MCF 10A (cell line): ENCODE measurements at regions not wholly inside any gene's neighbourhood (a gene's known extent, or its start where the extent isn't known, plus 50 kb on each side); places are given as distances from the start of the nearest gene placed in this dataset.

Experiments used
- BruUV-seq: library from RNA; stranded (reverse); fragments of 400-500 nt; replicated peaks from 2 replicates; lab custom pipeline; 2021; lab: Mats Ljungman, UMichigan
- CTCF ChIA-PET: fragments of 300-600 bp; sonication (Branson Sonifier 250); formaldehyde crosslinking; extraction: SDS; loops from one replicate; lab custom pipeline; 2021; ENCODE audit warnings: antibody characterized with exemption, inconsistent platforms; lab: Yijun Ruan, JAX
- POLR2A ChIA-PET: fragments of 300-600, 350-650 bp; sonication (Branson Sonifier 250); formaldehyde crosslinking; extraction: SDS; loops from one replicate; lab custom pipeline; 2020; ENCODE audit warnings: antibody characterized with exemption, inconsistent platforms; lab: Yijun Ruan, JAX
- DNase-seq: peaks from one replicate; pipeline ENCODE4 v3.0.0-alpha.2; 2018; ENCODE audit not compliant: unreplicated experiment
- H3K27ac Mint-ChIP-seq: one replicate; pipeline ENCODE4 v1.8.0; 2022; ENCODE audit warnings: mild to moderate bottlenecking, low read depth, mixed read lengths; ENCODE audit not compliant: unreplicated experiment
- H3K27me3 Mint-ChIP-seq: one replicate; pipeline ENCODE4 v1.8.0; 2022; ENCODE audit warnings: mixed read lengths; ENCODE audit not compliant: insufficient read depth, unreplicated experiment
- H3K36me3 Mint-ChIP-seq: one replicate; pipeline ENCODE4 v1.8.0; 2022; ENCODE audit warnings: mild to moderate bottlenecking, moderate library complexity, mixed read lengths; ENCODE audit not compliant: insufficient read depth, unreplicated experiment
- H3K4me1 Mint-ChIP-seq: one replicate; pipeline ENCODE4 v1.8.0; 2022; ENCODE audit warnings: mixed read lengths; ENCODE audit not compliant: insufficient read depth, unreplicated experiment
- H3K4me3 Mint-ChIP-seq: one replicate; pipeline ENCODE4 v1.8.0; 2022; ENCODE audit warnings: mild to moderate bottlenecking, moderate library complexity, mixed read lengths; ENCODE audit not compliant: unreplicated experiment
- H3K9me3 Mint-ChIP-seq: one replicate; pipeline ENCODE4 v1.8.0; 2022; ENCODE audit warnings: mixed read lengths; ENCODE audit not compliant: unreplicated experiment
- CTCF ChIP-seq: fragments of 200-600 bp; IDR thresholded peaks from one replicate; pipeline ENCODE4 v1.8.0; 2022; ENCODE audit warnings: antibody characterized with exemption, mild to moderate bottlenecking; ENCODE audit not compliant: unreplicated experiment
- intact Hi-C: fragments of 100-400 bp; cut with micrococcal nuclease; formaldehyde crosslinking; loops from 2 replicates; pipeline ENCODE4 v1.14.1; 2022

GRCh38 chr3:110227991-110228390, 843.6 kb upstream of the NECTIN3 start:
- Mint-ChIP-seq H3K9me3 (no peaks in the 10 kb centered on the region), H3K27ac (no peak overlapping the region), H3K4me3 (no peak overlapping the region), H3K36me3 (peaks cover 4% of the 10 kb centered on the region), H3K4me1 (no peaks in the 10 kb centered on the region), H3K27me3 (no peaks in the 10 kb centered on the region)
- DNase-seq = no peak
- intact Hi-C loops = loop anchor here (10.0 kb wide), 1 partner anchor 333 kb away; no protein-coding TSS in a partner anchor
- POLR2A ChIA-PET = no interaction called here
- BruUV-seq = no TSS peak
- no peak for TF ChIP-seq CTCF
- CTCF ChIA-PET = no interaction called here

- DNase-seq = peak; percentile 35
- POLR2A ChIA-PET = interaction anchor here (0.6 kb wide), 1 partner anchor 835 kb away, joined by 3 read pairs; no protein-coding TSS in a partner anchor
- peaks cover 7% of the 10 kb centered on the region for H3K4me1 Mint-ChIP-seq
These were observed 836.8 kb upstream of the NECTIN3 start for GRCh38 chr3:110234831-110235230.

DNA sequence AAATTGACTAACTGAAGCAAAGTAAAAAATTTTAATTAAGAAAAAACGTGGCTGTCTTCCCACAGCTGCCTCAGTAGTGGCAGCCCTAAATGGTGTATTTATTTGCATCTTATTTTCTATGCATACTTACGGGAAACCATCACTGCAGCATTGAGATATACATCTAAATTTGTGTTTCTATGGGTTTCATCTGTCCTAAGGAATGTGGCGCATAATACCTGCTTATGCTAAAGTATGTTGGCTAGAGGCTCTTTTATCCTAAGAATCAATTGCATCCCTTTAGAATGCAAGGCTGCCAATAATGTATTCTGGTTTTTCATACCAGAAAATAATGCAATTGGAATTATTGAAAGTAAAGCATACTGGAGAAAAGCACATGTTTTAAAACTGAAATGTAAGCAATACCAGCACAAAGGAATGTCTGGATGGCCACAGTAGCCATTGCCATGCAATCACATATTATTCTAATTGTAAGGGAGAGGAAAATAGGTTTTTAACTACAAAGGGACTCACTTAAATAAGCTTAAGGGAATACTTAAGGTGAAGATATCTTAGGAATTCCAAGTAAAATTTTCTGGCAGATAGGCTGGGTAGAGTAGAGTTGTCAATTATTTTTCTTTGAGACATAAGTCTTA, 834.5 kb upstream of the NECTIN3 start:
- intact Hi-C loops = no loop called here
- BruUV-seq = no TSS peak
- Mint-ChIP-seq H3K27ac (no peak overlapping the region), H3K36me3 (peaks cover 9% of the 10 kb centered on the region), H3K27me3 (no peaks in the 10 kb centered on the region), H3K9me3 (no peaks in the 10 kb centered on the region), H3K4me3 (no peak overlapping the region), H3K4me1 (peaks cover 7% of the 10 kb centered on the region)
- no peak for TF ChIP-seq CTCF
- CTCF ChIA-PET = no interaction called here
- POLR2A ChIA-PET = no interaction called here
- no peak for DNase-seq

More at GRCh38 chr3:110234831-110235230, 836.8 kb upstream of the NECTIN3 start:
- Mint-ChIP-seq H3K27ac (no peak overlapping the region), H3K9me3 (no peaks in the 10 kb centered on the region), H3K36me3 (peaks cover 11% of the 10 kb centered on the region), H3K4me3 (no peak overlapping the region), H3K27me3 (no peaks in the 10 kb centered on the region)
- no TSS peak for BruUV-seq
- CTCF ChIA-PET = no interaction called here
- intact Hi-C loops = no loop called here
- no peak for TF ChIP-seq CTCF

DNA sequence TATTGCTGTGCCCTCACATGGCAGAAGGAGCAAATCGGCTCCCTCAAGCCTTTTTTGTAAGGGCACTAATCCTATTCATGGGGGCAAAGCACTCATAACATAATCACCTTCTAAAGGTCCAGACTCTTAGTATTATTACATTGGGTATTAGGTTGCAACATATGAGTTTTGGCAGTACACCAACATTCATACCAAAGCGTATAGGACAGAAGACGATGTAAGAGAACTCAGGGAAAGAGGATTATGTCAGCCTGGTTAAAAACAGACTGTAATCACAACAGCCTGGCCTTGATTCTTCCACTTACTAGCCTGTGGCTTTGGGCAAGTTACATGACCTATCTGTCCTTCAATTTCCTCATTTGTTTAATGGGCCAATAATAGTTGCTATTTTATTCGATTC, 828.5 kb upstream of the NECTIN3 start:
- intact Hi-C loops = no loop called here
- no peak for TF ChIP-seq CTCF
- ChIA-PET POLR2A (no interaction called here), CTCF (interaction anchor here (0.6 kb wide), 1 partner anchor 11 kb away, joined by 3 read pairs; no protein-coding TSS in a partner anchor)
- H3K9me3 Mint-ChIP-seq = peaks cover 6% of the 10 kb centered on the region
- no peak overlapping the region for H3K27ac Mint-ChIP-seq
- H3K27me3 Mint-ChIP-seq = no peaks in the 10 kb centered on the region
- no peaks in the 10 kb centered on the region for H3K36me3 Mint-ChIP-seq
- H3K4me1 Mint-ChIP-seq = peaks cover 6% of the 10 kb centered on the region
- BruUV-seq = no TSS peak
- peak; percentile 77 for DNase-seq
- no peak overlapping the region for H3K4me3 Mint-ChIP-seq
